ENCODE measurements at regions not wholly inside any gene's neighbourhood (a gene's known extent, or its start where the extent isn't known, plus 50 kb on each side); places are given as distances from the start of the nearest gene placed in this dataset.

DNA sequence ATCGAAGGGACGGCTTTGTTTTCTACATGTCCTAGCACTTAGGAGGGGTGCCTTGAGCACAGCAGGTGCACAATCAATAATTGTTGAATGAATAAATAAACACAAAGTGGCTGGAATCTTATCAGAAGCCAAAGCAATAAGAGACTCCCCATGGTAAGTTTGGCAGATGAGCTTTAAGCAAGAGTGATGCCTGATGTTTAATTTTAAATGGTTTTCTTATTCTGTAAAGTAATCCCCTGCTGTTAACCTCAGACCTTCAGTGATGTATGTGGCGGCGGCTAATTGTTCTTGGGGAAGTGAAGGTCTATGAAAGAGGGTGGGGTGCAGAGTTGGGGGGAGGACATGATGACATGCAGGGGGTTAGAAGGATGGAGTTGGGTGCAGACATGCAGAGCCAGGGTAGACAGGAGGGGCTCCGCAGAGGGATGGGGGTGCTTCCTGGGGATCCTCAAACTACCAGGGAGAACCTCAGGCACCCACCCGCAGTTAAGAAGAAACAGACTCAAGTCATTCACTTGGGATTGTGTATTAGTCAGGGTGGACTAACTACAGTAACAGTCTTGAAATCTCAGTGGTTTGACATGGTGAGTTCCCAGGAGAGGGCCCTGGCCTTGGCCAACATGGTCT lies 65.7 kb upstream of the SHB start:
- H3K27me3 ChIP-seq (ENCODE audit: insufficient read depth, low read depth) = no peaks in the 10 kb centered on the region
- no peaks in the 10 kb centered on the region for H3K9me2 ChIP-seq (ENCODE audit: insufficient read depth)
- H2AFZ ChIP-seq = no peak overlapping the region
- H3K36me3 ChIP-seq (ENCODE audit: low read depth) = no peaks in the 10 kb centered on the region
- no peak overlapping the region for H3K4me2 ChIP-seq
- intact Hi-C loops (cut with micrococcal nuclease; ENCODE audit: unreplicated experiment) = no loop called here
- H3K79me2 ChIP-seq (ENCODE audit: low read depth) = no peaks in the 10 kb centered on the region
- H3K27ac ChIP-seq = no peak overlapping the region
- no peak for DNase-seq
- H3K4me1 ChIP-seq (replicated peaks; ENCODE audit: insufficient read depth) = no peaks in the 10 kb centered on the region
- no peaks in the 10 kb centered on the region for H4K20me1 ChIP-seq (ENCODE audit: insufficient read depth)
- no peaks in the 10 kb centered on the region for H3F3A ChIP-seq (ENCODE audit: insufficient read depth, low read depth)
- no peaks in the 10 kb centered on the region for H3K9me3 ChIP-seq (ENCODE audit: insufficient read depth, low read depth)
- BruUV-seq (replicated peaks) = no TSS peak
- no peak overlapping the region for H3K4me3 ChIP-seq
- TF ChIP-seq, protein P1, sequence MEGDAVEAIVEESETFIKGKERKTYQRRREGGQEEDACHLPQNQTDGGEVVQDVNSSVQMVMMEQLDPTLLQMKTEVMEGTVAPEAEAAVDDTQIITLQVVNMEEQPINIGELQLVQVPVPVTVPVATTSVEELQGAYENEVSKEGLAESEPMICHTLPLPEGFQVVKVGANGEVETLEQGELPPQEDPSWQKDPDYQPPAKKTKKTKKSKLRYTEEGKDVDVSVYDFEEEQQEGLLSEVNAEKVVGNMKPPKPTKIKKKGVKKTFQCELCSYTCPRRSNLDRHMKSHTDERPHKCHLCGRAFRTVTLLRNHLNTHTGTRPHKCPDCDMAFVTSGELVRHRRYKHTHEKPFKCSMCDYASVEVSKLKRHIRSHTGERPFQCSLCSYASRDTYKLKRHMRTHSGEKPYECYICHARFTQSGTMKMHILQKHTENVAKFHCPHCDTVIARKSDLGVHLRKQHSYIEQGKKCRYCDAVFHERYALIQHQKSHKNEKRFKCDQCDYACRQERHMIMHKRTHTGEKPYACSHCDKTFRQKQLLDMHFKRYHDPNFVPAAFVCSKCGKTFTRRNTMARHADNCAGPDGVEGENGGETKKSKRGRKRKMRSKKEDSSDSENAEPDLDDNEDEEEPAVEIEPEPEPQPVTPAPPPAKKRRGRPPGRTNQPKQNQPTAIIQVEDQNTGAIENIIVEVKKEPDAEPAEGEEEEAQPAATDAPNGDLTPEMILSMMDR (conservative IDR thresholded peaks at IDR 0.05) = no peak
- no peak for TF ChIP-seq EZH2 (IDR thresholded peaks at IDR 0.05; ENCODE audit: low read depth)
- ChIA-PET CTCF (interaction anchor here (0.7 kb wide), 1 partner anchor 26 kb away, joined by 3 read pairs; no protein-coding TSS in a partner anchor), POLR2A (ENCODE audit: unreplicated experiment) (no interaction called here)

DNA sequence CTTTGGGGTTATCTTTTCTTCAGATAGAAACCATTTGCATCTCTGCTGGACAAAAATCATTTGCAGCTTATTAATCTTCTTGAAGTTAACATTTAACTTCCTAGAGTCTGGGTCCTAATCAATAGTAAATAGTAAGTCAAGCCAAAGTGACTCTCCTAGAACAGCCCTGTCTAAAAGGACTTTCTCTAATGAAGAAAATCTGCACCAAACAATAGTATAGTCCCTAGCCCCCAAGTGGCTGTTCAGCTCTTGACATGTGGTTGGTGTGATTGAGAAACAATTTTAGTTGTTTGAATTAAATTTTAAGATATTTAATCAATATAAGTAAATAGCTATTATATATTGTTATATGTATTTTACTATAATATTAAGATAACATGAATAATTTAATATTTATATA lies 64.6 kb upstream of the SHB start:
- no peak for DNase-seq
- Histone ChIP-seq H3K27ac (no peak overlapping the region), H3K27me3 (ENCODE audit: insufficient read depth, low read depth) (no peaks in the 10 kb centered on the region), H2AFZ (no peak overlapping the region), H3K9me3 (ENCODE audit: insufficient read depth, low read depth) (no peaks in the 10 kb centered on the region), H3F3A (ENCODE audit: insufficient read depth, low read depth) (no peaks in the 10 kb centered on the region), H3K79me2 (ENCODE audit: low read depth) (no peaks in the 10 kb centered on the region), H3K36me3 (ENCODE audit: low read depth) (no peaks in the 10 kb centered on the region), H4K20me1 (ENCODE audit: insufficient read depth) (no peaks in the 10 kb centered on the region), H3K9me2 (ENCODE audit: insufficient read depth) (no peaks in the 10 kb centered on the region), H3K4me1 (replicated peaks; ENCODE audit: insufficient read depth) (no peaks in the 10 kb centered on the region), H3K4me2 (no peak overlapping the region), H3K4me3 (no peak overlapping the region)
- BruUV-seq (replicated peaks) = no TSS peak
- POLR2A ChIA-PET (ENCODE audit: unreplicated experiment) = no interaction called here
- intact Hi-C loops (cut with micrococcal nuclease; ENCODE audit: unreplicated experiment) = no loop called here
- CTCF ChIA-PET = no interaction called here
- TF ChIP-seq, protein P1 (conservative IDR thresholded peaks at IDR 0.05) = no peak
- no peak for TF ChIP-seq EZH2 (IDR thresholded peaks at IDR 0.05; ENCODE audit: low read depth)

DNA sequence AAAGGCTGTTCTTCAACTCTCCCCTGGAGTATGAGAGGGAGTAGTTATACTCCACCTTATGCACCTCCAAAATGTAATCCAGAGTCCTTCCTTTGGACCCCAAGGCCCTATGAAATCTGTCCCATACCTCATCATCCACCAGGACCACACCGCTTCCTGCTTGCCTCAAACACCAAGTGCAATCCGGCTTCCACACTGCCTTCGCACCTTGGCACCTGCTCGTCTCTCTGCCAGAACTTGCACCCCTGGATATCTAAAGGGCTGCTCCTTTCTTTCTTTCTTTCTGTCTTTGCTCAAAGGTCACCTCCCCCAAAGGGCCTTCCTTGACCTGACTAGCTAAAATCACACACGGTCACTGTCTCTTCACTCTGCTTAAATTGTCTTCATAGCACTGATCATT lies 63.9 kb upstream of the SHB start:
- DNase-seq = no peak
- POLR2A ChIA-PET (ENCODE audit: unreplicated experiment) = no interaction called here
- Histone ChIP-seq H2AFZ (no peak overlapping the region), H3K27ac (no peak overlapping the region), H3K4me1 (replicated peaks; ENCODE audit: insufficient read depth) (no peaks in the 10 kb centered on the region), H3K4me3 (no peak overlapping the region), H3K36me3 (ENCODE audit: low read depth) (no peaks in the 10 kb centered on the region), H4K20me1 (ENCODE audit: insufficient read depth) (no peaks in the 10 kb centered on the region), H3K9me2 (ENCODE audit: insufficient read depth) (no peaks in the 10 kb centered on the region), H3K27me3 (ENCODE audit: insufficient read depth, low read depth) (no peaks in the 10 kb centered on the region), H3K4me2 (no peak overlapping the region), H3K79me2 (ENCODE audit: low read depth) (no peaks in the 10 kb centered on the region), H3F3A (ENCODE audit: insufficient read depth, low read depth) (no peaks in the 10 kb centered on the region), H3K9me3 (ENCODE audit: insufficient read depth, low read depth) (no peaks in the 10 kb centered on the region)
- intact Hi-C loops (cut with micrococcal nuclease; ENCODE audit: unreplicated experiment) = no loop called here
- CTCF ChIA-PET = no interaction called here
- TF ChIP-seq, protein P1 (conservative IDR thresholded peaks at IDR 0.05) = no peak
- no peak for TF ChIP-seq EZH2 (IDR thresholded peaks at IDR 0.05; ENCODE audit: low read depth)
- BruUV-seq (replicated peaks) = no TSS peak
